NCI-H2227 (cell line): ENCODE measurements at regions not wholly inside any gene's neighbourhood (a gene's known extent, or its start where the extent isn't known, plus 50 kb on each side); places are given as distances from the start of the nearest gene placed in this dataset.
"Not testable (repeated sequence)": the region's sequence is repeated elsewhere in the genome, so short reads cannot be mapped to it uniquely, and the experiment has no call there.

Source experiments
- DNase-seq: peaks from one replicate; lab custom pipeline; 2025; ENCODE audit not compliant: unreplicated experiment; lab: John Stamatoyannopoulos, UW

GRCh38 chr15:53133255-53133850 lies 343.2 kb upstream of the ONECUT1 start:
- DNase-seq, result no peak

GRCh38 chr15:53130943-53131342 lies 340.8 kb upstream of the ONECUT1 start:
- no peak for DNase-seq

- no peak for DNase-seq
Measured at GRCh38 chr15:53129121-53129904, 339.2 kb upstream of the ONECUT1 start.

GRCh38 chr15:53128652-53129051 lies 338.5 kb upstream of the ONECUT1 start:
- DNase-seq, result no peak

- DNase-seq, result no peak
Measured at GRCh38 chr15:53126144-53126543, 336.0 kb upstream of the ONECUT1 start.

GRCh38 chr15:53122818-53123217 lies 332.7 kb upstream of the ONECUT1 start:
- DNase-seq, result no peak

GRCh38 chr15:53116915-53117314 lies 326.8 kb upstream of the ONECUT1 start:
- DNase-seq, result not testable (repeated sequence)

GRCh38 chr15:53116169-53116568 lies 326.0 kb upstream of the ONECUT1 start:
- DNase-seq, result no peak

- DNase-seq, result no peak
Measured at GRCh38 chr15:53115563-53115962, 325.4 kb upstream of the ONECUT1 start.

GRCh38 chr15:53114960-53115359 lies 324.8 kb upstream of the ONECUT1 start:
- no peak for DNase-seq

- no peak for DNase-seq
Measured at GRCh38 chr15:53110999-53111398, 320.9 kb upstream of the ONECUT1 start.

- no peak for DNase-seq
Measured at GRCh38 chr15:53108319-53108718, 318.2 kb upstream of the ONECUT1 start.

GRCh38 chr15:53107855-53108254 lies 317.7 kb upstream of the ONECUT1 start:
- DNase-seq, result no peak

- DNase-seq, result no peak
Measured at GRCh38 chr15:53106505-53107286, 316.6 kb upstream of the ONECUT1 start.

- DNase-seq, result no peak
Measured at GRCh38 chr15:53102483-53102882, 312.3 kb upstream of the ONECUT1 start.

GRCh38 chr15:53080484-53080883 lies 290.3 kb upstream of the ONECUT1 start:
- no peak for DNase-seq

- no peak for DNase-seq
Measured at GRCh38 chr15:53074221-53074620, 284.1 kb upstream of the ONECUT1 start.

- DNase-seq, result no peak
Measured at GRCh38 chr15:53072077-53072476, 281.9 kb upstream of the ONECUT1 start.

- no peak for DNase-seq
Measured at GRCh38 chr15:53068636-53069035, 278.5 kb upstream of the ONECUT1 start.

GRCh38 chr15:53059273-53060043 lies 269.3 kb upstream of the ONECUT1 start:
- no peak for DNase-seq

- no peak for DNase-seq
Measured at GRCh38 chr15:53046153-53046790, 256.1 kb upstream of the ONECUT1 start.
